ENCODE measurements at regions not wholly inside any gene's neighbourhood (a gene's known extent, or its start where the extent isn't known, plus 50 kb on each side); places are given as distances from the start of the nearest gene placed in this dataset.

- TF ChIP-seq EZH2phosphoT487 (IDR thresholded peaks at IDR 0.05; ENCODE audit: insufficient read depth, low read depth) (no peak), EZH2 (IDR thresholded peaks at IDR 0.05; ENCODE audit: insufficient read depth, poor library complexity, severe bottlenecking) (no peak)
These were observed 318.9 kb downstream of the IPMK start for GRCh38 chr10:57948796-57949195.
